NCI-H146 (cell line): ENCODE measurements at regions not wholly inside any gene's neighbourhood (a gene's known extent, or its start where the extent isn't known, plus 50 kb on each side); places are given as distances from the start of the nearest gene placed in this dataset.

Experiments
- DNase-seq: peaks from one replicate; lab custom pipeline; 2025; lab: John Stamatoyannopoulos, UW

DNA sequence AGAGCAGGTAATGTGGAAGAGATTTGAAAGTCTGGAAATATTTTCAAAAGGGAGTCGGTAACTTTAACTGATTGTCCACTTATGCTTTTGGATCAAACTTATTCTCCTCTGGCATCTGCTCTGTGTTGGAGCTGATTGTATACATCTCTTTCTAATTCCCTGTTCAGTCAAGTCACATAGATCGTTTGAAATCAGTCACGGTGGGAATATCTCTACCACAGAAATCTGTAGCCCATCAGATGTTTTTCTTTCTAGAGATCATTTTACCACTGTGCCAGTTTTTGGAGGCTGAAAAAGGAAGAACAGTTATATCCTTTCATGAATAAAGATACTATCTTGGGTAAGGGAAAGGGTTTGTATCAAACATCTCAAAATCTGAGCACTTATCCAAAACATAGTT is 1853.3 kb downstream of the EFNA5 start:
- no peak for DNase-seq

DNA sequence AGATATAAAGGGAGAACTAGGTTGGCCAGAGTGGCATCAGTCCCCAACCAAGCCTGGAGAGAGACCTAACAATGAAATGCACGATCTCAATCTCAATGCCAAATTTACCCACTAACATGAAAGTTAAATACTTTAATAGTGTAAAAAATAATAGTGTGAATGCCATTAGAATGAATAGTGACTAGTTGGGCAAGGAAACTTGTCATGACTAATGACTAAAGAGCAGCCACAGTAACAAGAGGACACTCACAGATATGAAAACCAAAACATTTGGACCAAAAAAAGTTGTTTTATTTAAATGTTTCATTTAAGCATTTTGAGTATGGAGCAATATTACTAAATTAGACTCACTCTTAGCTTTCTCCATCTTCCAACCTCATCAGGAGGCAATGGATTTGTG is 1853.8 kb downstream of the EFNA5 start:
- no peak for DNase-seq

GRCh38 chr5:105812304-105812703 is 1858.4 kb downstream of the EFNA5 start:
- DNase-seq, result no peak

DNA sequence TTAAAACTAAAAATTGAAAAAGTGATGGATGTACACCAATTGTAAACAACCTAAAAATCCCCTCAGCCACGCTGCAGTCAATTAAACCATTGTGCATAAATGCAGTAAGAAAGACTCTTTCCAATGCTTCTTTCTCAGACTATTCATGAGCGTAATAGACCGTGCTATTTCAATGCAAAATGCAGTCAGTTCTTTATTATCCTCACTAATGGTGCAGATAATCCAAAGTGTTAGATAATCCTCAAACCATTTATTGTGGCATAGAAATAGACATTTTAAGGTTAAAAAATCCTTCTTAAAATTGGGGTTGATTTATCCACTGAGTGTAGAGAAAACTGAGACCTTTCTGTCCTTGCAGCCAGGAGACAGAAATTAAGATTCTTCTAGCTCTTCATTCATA is 1862.8 kb downstream of the EFNA5 start:
- no peak for DNase-seq

DNA sequence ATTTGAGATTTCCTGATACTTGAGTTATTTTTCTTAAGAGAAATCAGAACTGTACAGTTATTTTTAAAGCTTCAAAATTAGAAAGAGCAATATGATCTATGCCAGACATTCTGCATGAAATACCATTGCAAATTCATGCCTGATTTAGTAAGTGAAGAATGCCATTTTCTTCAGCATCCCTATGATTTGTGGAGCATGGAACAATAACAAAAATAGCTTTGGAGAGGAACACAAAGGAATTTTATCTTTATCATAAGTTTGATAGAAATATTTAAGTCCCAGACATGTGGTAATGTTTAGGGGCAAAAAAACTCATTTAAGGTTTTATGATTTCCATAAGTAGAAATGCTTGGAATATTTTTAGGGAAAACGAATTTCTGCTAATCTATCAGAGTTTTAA is 1863.4 kb downstream of the EFNA5 start:
- DNase-seq, result no peak

DNA sequence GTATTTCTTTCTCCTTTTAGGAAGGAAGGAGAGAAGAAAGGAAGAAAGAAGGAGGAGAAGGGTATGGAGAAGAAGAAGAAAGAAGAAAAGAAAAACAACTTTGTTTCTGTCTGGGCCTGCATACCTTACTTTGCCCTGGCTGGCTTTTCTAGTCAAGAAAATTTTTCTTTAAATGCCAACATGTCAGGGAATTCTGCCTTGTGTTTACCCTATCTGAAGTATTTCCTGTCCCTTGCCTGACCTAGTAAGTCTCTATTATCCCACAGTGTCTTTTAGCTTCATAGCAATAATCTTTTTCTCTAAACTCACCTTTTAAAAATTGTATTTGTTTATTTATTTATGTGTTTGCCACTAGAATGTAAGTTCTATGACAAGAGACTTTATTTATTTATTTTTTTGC is 1864.1 kb downstream of the EFNA5 start:
- DNase-seq, result no peak

DNA sequence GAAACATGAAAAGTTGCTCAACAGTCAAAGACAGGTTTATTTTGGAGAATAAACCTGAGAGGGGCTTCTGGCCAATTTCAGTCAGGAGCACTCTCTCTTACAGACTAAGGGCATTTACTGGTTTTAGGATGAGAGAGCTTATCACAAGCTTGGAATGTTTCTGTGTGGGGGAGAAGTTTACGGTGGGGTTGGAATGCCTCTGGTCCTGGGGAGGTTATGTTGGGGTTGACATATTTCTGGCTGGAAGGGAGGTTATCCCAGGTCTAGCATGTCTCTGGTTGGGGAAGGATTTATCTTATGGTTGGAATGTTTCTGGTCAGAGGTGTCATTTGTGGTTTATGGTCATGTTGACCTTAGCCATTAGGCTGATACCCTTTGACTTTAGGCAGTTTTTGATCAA is 1867.3 kb downstream of the EFNA5 start:
- no peak for DNase-seq

DNA sequence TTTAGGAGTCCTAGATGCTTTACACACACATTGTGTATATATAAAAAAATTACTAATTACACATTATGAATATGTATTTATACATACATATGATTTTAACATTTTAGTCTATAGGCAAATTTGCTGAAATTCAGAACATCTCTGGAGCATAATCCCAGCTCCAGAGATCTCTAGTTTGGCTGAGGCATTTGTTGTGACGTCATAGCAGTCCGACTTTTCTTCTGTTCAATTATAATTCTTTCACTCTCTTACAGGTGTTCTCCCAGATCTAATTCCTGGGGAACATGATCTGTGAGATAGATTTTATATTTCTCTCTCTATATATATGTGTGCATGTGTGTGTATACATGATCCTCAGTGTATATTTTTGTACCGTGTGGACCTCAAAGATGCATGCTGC is 1876.2 kb downstream of the EFNA5 start:
- no peak for DNase-seq

GRCh38 chr5:105789246-105789645 is 1881.5 kb downstream of the EFNA5 start:
- no peak for DNase-seq

DNA sequence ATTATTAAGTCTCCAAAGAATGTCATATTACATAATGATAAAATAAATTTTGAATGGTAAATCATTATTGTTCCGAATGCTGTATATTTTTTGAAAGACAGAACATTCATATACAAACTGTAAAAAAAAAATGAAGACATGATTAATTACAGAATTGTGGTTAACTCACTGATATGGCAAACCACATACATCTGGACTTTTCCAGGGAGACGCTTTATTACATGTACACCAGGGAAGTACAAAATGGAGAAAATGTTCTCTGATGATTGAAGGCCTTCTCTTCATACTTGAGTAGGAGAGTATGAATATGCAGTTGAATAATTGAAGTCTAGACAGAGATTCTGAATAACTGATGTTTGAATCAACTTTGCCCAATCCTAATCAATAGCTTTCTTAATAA is 1886.9 kb downstream of the EFNA5 start:
- DNase-seq, result no peak

GRCh38 chr5:105782501-105782900 is 1888.2 kb downstream of the EFNA5 start:
- no peak for DNase-seq

GRCh38 chr5:105773241-105773640 is 1897.5 kb downstream of the EFNA5 start:
- no peak for DNase-seq

DNA sequence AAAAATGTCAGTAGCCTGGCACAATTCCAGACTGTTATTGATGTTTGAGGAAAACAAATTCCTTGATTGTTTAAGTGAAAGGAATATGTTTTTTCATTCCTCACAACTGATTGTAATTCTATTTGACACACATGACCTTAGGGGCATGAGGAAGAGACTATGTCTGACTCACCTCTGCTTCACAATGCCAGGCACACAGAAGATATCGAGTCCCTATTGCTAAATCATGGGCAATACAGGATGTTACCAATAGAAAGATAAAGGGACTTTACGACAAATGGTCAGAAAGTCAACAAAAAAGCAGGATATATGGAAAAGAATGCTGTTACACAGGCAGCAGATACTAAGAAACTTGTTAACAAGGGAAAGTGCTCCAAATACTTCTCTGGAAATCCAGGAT is 1903.5 kb downstream of the EFNA5 start:
- no peak for DNase-seq

DNA sequence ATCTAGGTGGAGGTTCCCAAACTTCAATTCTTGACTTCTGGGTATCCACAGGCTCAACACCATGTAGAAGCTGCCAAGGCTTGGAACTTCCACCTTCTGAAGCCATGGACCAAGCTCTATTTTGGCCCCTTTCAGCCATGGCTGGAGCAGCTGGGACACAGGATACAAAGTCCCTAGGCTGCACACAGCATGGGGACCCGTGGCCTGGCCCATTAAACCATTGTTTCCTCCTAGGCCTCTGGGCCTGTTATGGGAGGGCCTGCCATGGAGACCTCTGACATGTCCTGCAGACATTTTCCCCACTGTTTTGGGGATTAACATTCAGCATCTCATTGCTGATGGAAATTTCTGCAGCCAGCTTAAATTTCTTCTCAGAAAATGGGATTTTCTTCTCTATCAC is 1908.0 kb downstream of the EFNA5 start:
- DNase-seq, result no peak

GRCh38 chr5:105754056-105754455 is 1916.7 kb downstream of the EFNA5 start:
- peak; percentile 25 for DNase-seq

DNA sequence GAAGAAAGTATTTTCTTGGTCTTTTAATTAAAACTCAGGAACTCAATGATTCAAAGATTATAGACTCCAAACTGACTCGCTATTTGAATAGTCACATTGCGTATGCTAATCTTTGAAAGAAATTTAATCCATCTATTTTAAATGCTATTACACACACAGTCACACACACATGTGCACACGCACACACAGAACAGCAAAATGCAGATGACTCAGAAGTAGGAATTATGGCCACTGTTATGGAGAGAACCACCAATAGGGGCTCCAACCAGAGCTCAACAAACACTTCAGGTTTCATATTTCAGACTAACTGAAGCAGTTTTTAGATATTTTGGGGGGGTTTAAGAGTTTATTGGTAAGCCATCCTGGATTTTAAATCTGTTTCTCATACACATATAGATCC is 1917.9 kb downstream of the EFNA5 start:
- DNase-seq, result peak; percentile 69

- DNase-seq, result peak; percentile 85
Observed at GRCh38 chr5:105751908-105752307, 1918.8 kb downstream of the EFNA5 start.

DNA sequence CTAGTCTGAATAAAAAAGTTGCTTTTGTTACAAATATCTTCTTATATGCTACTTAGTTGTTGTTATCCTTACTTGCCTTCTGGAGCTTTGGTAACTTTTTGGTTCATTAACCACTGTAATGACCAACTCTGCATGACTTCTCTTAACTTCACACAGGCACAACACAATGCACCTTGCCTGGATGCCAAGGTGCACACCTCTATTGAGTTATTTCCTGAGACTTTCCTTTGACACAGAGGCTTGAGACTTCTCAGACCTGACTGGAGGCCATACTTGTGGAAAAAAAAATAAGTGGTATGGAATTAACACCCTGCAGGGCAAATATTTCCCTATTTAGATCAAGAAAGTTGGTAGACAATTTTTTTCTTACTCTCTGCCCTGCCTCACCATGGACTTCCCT is 1925.6 kb downstream of the EFNA5 start:
- no peak for DNase-seq

DNA sequence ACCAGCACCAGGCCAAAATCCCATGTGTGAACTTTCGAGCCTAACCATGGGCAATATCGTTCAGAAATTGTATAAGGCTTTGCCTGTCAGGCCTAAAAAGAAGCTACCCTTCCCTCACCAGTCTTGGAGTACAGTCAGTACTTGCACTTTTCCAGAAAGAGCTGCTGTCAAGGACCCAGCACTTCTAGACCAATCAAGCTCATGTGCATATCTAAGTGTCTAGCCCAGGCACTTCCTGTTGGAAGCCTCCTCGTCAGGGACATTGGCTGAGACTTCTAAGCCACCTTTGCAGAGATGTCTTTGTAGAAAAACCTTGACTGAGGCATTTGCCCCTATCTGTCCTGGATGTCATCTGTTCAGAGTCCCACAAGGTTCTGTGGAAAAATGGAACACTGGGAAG is 1930.5 kb downstream of the EFNA5 start:
- no peak for DNase-seq

DNA sequence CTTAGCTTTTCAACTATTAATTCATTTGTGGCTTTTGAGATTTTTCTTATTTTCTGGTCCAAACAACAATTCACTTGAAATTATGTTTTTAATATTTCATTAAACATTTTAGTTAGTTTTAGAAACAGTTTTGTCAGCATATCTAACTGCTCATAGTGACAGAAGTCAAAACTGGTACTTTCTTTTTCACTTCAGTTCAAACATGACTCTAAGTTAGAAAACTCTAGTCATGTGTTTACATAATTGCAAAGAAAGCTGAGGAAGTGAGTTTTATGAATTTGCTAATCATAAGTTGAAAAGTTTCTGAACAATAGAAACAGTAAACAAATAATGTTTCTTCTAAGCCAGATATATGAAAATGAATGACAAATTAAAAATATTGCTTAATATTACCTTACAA is 1931.0 kb downstream of the EFNA5 start:
- no peak for DNase-seq

DNA sequence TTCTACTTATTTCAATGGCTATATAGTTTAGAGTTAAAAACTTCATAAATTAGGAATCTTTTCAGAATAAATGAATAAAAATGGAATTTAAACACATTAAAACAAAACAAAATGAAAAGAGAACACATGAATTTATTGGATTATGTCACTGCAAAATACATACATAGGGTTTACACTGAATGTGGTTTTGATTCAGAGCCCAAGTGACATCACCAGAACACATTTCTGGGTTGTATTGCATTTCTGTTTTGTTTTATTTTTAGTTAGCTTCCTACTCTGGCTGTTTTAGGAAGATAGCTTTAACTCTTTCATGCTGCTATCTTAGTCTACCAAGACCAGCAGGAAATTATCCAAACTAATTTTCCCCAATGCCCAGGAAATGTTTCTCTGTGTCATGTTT is 1935.0 kb downstream of the EFNA5 start:
- DNase-seq, result no peak

DNA sequence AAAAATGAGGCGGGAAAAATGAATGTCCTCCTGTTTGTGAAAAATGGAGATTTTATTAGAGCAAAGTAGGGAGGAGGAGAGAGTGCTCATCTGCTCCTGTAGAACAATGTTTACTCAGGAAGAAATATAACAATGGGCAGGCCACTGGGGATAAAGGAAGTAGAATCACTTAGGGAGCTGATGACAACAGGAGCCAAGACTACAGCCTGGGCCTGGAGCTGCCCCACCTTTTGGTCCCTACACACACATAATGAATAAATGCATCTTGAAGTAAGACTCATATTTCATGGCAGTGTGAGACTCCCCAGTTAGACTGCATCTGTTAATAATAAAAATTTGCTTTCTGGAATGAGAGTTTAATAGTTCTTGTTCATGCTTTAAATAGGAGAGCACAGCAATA is 1939.8 kb downstream of the EFNA5 start:
- peak; percentile 49 for DNase-seq

- DNase-seq, result no peak
Observed at GRCh38 chr5:105726093-105726492, 1944.6 kb downstream of the EFNA5 start.

DNA sequence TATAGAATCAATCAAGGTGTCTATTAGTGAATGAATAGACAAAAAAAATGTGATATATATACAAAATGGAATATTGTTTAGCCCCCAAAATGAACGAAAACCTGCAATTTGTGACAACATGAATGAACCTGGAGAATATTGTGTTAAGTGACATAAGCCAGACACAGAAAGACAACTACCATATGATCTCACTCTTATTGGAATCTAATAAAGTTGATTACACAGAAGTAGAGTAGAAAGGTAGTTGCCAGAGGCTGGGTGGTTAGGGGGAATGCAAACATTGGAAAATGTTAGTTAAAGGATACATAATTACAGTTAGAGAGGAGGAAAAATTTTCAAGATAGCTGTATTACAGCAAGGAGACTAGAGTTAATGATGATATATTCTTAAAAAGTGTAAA is 1962.3 kb downstream of the EFNA5 start:
- DNase-seq, result no peak

DNA sequence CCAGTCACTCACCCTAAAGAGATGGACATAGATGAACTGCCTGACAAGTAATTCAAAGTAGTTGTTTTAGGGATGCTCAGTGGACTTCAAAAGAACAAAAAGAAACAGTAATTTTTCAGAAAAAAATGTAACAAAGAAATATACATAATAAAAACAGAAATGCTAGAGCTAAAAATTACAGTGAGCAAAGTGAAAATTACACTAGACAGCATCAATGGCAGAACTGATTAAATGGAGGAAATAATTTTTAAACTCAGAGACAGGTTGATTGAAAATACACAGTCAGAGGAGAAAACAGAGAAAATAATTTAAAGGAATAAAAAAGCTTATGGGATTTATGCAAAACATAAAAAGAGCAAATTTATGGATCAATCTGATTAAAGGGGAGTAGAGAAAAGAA is 1968.4 kb downstream of the EFNA5 start:
- DNase-seq, result no peak
